HG02943 (cell line): ENCODE measurements at regions not wholly inside any gene's neighbourhood (a gene's known extent, or its start where the extent isn't known, plus 50 kb on each side); places are given as distances from the start of the nearest gene placed in this dataset.
"Not testable (repeated sequence)": the region's sequence is repeated elsewhere in the genome, so short reads cannot be mapped to it uniquely, and the experiment has no call there.

Experiments
- ATAC-seq: cut with Tn5 transposase; IDR thresholded peaks from one replicate; pipeline ENCODE4 v1.9.1; 2021; ENCODE audit warnings: mild to moderate bottlenecking, low read depth, moderate library complexity; ENCODE audit not compliant: unreplicated experiment

- no peak for ATAC-seq
These were observed 309.7 kb downstream of the RAD51AP2 start for GRCh38 chr2:17208511-17208910.

DNA sequence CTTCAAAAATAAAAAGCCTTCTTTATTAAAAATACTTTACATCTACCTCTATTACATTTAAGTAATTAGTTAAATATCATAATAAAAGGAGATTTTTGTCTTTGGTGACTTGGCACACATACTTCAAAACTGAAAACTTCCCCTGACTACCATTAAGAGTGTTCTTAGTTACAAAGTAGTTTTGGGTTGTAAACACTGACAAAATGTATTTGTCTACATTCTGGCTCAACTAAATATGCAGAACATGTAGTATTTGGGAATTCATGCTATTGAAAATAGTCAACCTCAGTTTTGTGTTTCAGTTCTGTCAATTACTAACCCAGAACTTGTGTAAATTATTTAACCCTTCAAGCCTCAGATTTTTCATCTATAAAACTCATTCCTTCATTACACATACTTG, 311.5 kb downstream of the RAD51AP2 start:
- no peak for ATAC-seq

DNA sequence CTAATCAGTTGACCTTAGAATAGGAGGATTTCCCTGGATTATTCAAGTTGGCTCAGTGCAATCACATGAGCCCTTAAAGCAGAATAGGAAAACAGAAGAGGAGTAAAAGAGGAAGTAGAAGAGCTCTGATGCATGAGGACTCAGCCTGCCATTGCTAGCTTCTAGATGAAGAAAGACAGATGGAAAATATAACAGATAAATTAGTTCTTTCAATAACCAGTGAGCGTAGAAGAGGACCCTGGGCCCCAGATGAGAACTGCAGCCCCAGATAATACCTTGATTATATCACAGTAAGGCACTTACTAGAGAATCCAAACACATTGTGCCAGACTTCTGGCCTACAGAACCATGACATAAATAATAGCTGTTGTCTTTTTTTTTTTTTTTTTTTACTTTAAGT, 314.0 kb downstream of the RAD51AP2 start:
- not testable (repeated sequence) for ATAC-seq

GRCh38 chr2:17202628-17203027, 315.6 kb downstream of the RAD51AP2 start:
- ATAC-seq = peak; percentile 89

GRCh38 chr2:17199741-17200140, 318.5 kb downstream of the RAD51AP2 start:
- no peak for ATAC-seq

DNA sequence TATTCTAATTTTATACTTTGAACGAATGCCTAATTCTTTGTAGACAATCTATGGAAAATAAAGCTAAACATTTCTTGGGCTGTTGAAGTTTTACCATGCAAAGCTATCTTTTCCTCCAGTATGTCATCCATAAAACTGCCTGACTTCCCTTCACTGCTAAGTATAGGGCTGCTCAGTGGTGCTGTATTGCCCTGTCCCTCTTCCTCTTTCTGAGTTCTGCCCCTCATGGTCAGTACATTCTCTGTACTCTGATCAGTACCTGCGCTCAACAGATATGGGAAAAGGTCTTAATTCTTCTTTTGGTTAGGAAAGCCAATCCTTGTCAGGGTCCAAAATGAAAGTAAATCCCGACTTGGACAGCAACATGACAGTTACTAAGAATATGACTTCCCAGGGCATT, 321.9 kb downstream of the RAD51AP2 start:
- no peak for ATAC-seq

- ATAC-seq = no peak
These were observed 323.2 kb downstream of the RAD51AP2 start for GRCh38 chr2:17195016-17195415.

- ATAC-seq = no peak
These were observed 324.2 kb downstream of the RAD51AP2 start for GRCh38 chr2:17194083-17194482.

DNA sequence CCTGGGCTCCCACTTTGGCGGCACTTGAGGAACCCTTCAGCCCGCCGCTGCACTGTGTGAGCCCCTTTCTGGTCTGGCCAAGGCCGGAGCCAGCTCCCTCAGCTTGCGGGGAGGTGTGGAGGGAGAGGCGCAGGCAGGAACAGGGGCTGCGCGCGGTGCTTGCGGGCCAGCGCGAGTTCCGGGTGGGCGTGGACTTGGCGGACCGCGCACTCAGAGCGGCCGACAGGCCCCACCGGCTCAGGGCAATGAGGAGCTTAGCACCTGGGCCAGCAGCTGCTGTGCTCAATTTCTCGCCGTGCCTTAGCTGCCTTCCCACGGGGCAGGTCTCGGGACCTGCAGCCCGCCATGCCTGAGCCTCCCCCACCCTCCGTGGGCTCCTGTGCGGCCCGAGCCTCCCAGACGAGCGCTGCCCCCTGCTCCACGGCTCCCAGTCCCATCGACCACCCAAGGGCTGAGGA, 324.8 kb downstream of the RAD51AP2 start:
- ATAC-seq = not testable (repeated sequence)

DNA sequence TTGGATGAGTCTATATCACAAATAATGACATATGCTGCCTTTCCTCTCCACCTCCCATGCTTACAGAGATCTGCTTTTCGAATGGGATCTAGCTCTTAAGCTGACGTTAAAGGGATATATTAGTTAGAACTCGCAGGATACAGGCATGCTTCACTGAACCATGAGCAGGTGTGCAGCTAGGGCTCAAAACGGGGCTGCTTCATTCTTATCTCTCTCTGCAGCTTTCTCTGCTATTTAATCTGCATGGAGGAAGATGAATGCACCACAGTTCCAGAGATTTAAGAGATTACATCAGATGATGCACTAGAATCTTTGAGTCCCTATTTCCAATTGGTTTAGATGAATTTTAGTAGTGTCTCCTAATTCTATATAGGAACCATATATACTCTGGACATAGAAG, 327.0 kb downstream of the RAD51AP2 start:
- ATAC-seq = no peak

GRCh38 chr2:17190527-17190926, 327.7 kb downstream of the RAD51AP2 start:
- no peak for ATAC-seq

DNA sequence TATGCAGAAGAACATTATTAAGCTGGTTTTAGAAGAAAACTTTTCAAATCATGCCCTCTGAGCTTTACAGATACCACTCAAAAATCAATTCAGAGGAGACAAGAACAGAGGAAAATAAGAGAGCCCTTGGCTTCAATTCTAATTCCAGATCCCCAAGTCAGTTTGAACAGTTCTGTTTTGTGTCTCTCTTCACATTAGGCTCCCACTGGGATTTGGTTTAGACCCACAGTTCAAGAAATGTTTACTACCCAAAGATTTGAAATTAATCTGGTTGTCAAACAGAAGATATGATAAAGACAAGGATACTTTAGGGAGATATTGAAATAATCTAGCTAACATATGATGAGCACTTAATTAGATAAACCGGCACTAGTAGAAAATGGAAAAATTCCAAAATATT, 329.5 kb downstream of the RAD51AP2 start:
- no peak for ATAC-seq

- ATAC-seq = no peak
These were observed 333.7 kb downstream of the RAD51AP2 start for GRCh38 chr2:17184512-17184911.

GRCh38 chr2:17182399-17182798, 335.8 kb downstream of the RAD51AP2 start:
- no peak for ATAC-seq

DNA sequence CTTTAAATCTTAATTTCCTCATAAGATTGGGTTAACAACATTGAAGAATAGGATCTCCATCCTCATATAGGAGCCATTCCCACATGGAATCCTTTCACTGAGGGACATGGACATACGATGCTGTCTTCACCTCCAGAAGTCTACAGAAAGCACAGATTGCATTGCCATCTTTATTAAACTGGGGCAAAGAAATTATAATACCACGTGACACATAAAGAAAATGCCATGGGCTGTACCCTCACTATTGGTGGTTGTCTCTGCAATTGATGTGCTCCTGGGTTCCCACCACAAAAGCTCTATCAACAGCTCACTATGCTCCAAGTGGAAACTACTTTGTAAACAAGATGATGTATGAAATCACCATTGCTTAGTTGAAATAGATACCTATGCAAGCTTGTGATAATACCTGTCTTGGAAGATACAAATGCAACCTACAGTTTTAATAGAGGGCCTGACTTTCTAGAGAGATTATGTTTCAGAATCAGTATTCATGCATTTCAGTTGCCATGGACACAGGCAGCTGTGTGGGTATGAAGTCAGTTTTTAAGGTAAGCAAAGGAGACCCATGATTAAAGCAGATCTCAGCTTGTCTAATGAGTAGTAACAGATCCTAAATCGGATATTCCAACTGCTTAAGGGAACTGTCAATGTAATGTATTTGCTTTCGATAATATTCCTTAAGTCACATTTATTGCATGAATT, 337.0 kb downstream of the RAD51AP2 start:
- no peak for ATAC-seq

GRCh38 chr2:17179145-17179808, 339.0 kb downstream of the RAD51AP2 start:
- ATAC-seq = no peak

DNA sequence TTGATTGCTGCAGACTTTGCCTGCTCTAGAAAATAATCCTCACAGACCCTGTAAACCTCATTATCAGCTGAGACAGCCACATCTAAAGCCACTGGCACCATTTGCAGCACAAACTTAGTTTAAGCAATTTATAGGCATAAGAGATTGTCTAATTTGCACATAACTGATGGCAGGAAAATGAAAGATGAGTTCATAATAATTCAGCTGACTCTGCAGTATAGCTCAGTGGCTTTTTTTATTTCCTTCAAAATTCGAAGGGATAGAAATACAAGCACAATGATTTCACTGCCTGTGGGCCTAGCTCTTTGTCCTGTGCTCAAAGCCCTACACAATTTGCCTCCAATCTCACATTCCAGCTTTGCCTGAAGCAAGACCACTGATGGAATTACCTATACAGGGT, 341.2 kb downstream of the RAD51AP2 start:
- ATAC-seq = no peak

DNA sequence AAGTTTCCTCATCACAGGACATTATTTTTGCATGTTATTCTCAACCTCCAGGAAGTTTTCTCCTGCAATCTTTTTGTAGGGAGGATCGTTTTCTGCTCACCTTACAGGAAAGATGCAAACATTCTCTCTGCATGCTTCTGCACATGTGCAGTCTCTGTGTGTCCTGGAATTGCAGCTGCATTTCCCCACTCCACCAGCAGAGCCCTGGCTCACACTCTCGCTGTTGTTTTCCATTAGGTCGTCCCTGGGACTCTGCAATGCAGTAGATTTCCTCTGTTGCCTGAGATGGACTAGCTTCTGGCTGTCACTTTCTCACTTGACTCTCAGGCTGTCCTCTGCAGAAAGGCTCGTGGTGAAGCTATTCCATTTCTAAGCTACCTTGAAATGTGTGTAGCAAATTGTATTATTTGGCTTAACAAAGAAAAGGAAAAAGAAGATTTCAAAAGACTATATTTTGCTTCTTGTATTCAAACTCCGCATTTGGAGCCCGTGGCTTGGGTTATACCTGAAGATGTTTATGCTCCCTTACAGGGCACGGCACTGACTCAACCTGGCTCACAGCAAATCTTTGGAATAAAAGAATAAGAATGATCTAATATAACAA, 346.7 kb downstream of the RAD51AP2 start:
- ATAC-seq = peak; percentile 76

GRCh38 chr2:17166506-17166905, 351.7 kb downstream of the RAD51AP2 start:
- peak; percentile 55 for ATAC-seq

- ATAC-seq = no peak
These were observed 353.7 kb downstream of the RAD51AP2 start for GRCh38 chr2:17164550-17164949.

- no peak for ATAC-seq
These were observed 354.6 kb downstream of the RAD51AP2 start for GRCh38 chr2:17163638-17164037.

GRCh38 chr2:17162713-17163112, 355.5 kb downstream of the RAD51AP2 start:
- no peak for ATAC-seq
